GM13977 (cell line): ENCODE measurements at regions not wholly inside any gene's neighbourhood (a gene's known extent, or its start where the extent isn't known, plus 50 kb on each side); places are given as distances from the start of the nearest gene placed in this dataset.

Source experiments
- DNase-seq: peaks from one replicate; pipeline ENCODE4 v3.0.0; 2012; ENCODE audit warnings: low spot score
- in situ Hi-C: fragments of 300-500 bp; cut with MboI; formaldehyde crosslinking; loops from one replicate; pipeline ENCODE4 v1.12.0; 2022; ENCODE audit warnings: low sequenced_read_pairs, low pct_unique_long_range_greater_than_20kb, mixed read lengths, inconsistent platforms; ENCODE audit not compliant: unreplicated experiment
- TF ChIP-seq, protein P1 (sequence below): IDR thresholded peaks from 2 replicates; pipeline ENCODE4 v1.5.1; 2012; ENCODE audit warnings: mild to moderate bottlenecking, control low read depth; ENCODE audit not compliant: insufficient read depth; ENCODE audit errors: extremely low read depth, missing control alignments

DNA sequence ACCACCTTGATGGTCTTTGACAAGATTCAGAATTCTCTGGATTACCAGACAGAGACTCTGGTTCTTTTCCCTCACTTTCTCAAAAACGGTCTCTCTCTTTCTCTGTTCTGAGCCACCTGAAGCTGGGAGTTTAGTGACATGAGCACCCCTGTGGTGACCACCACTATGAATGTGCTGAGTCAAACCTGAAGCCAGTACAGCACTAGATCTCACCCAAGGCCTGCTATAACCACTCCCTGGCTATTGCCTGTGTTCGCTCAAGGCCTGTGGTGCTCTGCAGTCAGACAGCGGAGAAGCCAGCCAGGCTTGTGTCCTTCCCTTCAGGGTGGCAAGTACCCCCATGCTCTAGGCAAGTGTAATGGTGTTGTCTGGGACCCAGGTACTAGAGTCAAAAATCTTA, 828.9 kb upstream of the NXPH2 start:
- in situ Hi-C loops = no loop called here
- TF ChIP-seq, protein P1, sequence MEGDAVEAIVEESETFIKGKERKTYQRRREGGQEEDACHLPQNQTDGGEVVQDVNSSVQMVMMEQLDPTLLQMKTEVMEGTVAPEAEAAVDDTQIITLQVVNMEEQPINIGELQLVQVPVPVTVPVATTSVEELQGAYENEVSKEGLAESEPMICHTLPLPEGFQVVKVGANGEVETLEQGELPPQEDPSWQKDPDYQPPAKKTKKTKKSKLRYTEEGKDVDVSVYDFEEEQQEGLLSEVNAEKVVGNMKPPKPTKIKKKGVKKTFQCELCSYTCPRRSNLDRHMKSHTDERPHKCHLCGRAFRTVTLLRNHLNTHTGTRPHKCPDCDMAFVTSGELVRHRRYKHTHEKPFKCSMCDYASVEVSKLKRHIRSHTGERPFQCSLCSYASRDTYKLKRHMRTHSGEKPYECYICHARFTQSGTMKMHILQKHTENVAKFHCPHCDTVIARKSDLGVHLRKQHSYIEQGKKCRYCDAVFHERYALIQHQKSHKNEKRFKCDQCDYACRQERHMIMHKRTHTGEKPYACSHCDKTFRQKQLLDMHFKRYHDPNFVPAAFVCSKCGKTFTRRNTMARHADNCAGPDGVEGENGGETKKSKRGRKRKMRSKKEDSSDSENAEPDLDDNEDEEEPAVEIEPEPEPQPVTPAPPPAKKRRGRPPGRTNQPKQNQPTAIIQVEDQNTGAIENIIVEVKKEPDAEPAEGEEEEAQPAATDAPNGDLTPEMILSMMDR = no peak
- DNase-seq = no peak

DNA sequence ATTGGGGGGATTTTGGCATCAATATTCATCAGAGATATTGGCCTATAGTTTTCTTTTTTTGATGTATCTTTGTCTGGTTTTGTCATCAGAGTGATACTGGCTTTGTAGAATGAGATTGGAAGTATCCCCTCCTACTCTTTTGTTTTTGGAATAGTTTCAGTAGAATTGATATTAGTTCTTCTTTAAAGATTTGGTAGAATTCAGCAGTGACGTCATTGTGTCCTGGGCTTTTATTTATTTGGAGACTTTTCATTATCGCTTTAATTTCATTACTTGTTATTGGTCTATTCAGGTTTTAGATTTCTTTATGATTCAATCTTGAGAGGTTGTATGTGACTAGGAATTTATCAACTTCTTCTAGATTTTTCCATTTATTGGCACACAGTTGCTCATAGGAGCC, 825.5 kb upstream of the NXPH2 start:
- in situ Hi-C loops = no loop called here
- DNase-seq = no peak
- TF ChIP-seq, protein P1 = no peak

DNA sequence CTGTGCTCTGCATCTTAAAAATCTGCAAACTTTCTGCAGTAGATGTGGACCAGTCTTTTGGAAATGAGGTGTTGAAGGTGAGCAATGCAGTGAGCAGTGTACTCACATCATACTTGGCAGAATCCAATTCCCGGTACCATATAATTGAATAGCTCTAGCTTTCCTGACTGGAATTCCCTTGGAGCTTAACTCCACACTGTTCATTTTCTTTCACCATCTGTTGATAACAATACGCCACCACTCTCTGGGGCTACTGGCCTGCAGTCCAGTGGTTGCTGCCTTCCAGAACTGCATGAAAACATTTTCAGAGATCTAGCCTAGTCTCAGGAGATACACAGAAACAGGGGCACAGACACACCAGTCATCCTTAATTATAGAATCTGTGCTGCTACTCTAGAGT, 820.0 kb upstream of the NXPH2 start:
- DNase-seq = no peak
- TF ChIP-seq, protein P1 = no peak
- in situ Hi-C loops = no loop called here

DNA sequence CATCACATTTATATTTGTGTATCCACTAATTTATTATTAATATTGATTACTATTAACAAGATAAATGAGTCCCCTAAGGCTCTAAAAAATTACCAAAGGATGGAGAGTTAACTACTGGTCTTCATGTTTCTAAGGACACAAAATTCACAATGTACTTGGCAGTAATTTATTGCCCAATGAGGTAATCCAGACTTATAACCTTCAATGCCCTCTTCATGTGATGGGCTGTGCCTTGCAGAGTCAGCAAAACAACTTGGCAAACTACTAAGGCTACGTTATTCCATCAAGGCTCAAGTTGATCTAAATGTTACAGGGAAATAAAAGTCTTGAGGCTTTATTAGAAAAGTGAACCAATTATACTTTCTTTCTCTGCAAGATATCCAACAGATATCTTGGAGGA, 804.9 kb upstream of the NXPH2 start:
- in situ Hi-C loops = no loop called here
- no peak for DNase-seq
- TF ChIP-seq, protein P1 = no peak

DNA sequence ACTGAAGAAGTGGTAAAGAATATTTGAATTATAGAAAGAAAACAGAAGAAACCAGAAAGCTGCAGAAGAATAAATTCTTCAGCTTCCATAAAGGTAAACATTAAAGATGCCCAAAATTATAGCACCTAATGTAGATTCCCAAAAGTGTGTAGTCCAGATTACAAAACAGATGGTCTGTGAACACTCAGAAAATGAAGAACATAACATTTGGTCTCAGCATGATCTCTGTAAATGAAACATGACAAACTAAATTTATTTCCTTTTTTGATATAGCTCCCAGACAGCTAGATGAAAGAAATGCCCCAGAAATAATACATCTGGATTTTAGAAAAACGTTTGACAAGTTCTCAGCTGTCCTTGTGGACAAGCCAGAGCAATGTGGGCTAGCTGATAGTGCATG, 794.2 kb upstream of the NXPH2 start:
- in situ Hi-C loops = no loop called here
- TF ChIP-seq, protein P1 = no peak
- DNase-seq = no peak

DNA sequence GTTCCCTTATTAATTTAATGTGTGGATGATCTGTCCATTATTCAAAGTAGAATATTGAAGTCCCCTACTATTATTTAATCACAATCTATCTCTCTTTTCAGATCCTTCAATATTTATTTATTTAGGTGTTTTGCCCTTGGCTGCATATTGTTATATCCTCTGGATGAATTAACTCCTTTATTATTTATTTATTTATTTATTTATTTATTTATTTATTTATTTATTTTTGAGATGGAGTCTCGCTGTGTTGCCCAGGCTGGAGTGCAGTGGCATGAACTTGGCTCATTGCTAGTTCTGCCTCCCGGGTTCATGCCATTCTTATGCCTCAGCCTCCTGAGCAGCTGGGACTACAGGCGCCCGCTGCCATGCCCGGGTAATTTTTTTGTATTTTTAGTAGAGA, 776.6 kb upstream of the NXPH2 start:
- TF ChIP-seq, protein P1 = no peak
- in situ Hi-C loops = no loop called here
- no peak for DNase-seq

DNA sequence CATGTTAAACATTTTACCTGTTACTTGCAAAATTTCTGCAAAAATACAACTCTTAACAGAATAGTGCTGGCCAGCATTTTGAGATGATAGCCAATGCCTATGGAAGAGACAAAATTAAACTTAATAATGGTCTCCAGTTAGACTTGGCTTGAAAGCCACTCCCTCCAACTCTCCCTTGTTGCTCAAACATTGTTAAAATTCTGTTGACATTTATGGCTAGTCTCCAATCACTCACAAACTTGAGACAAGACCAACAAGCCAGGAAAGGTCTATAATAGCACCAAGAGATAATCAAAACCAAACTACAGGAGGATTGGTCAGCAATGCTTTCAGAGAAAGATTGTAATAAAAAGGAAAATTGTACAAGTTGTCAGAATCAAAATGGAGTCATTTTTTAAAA, 770.7 kb upstream of the NXPH2 start:
- in situ Hi-C loops = no loop called here
- DNase-seq = no peak
- TF ChIP-seq, protein P1 = no peak
